Adrenal gland (tissue), 5 donors: ENCODE measurements at regions not wholly inside any gene's neighbourhood (a gene's known extent, or its start where the extent isn't known, plus 50 kb on each side); places are given as distances from the start of the nearest gene placed in this dataset.

Experiments used
- CTCF ChIP-seq, 6 experiments: fragments of 450-650 bp in 4 of 6; fragments of 200-600 bp in 2 of 6; sonication (generic) in 1 of 6; IDR thresholded peaks; 1 replicate in 5 of 6; 2 replicates in 1 of 6; pipeline versions ENCODE4 v1.5.1 to v1.8.0; 2016 to 2021; ENCODE audit warnings: antibody characterized with exemption in 6 of 6, mild to moderate bottlenecking in 2 of 6, moderate library complexity in 1 of 6
- POLR2A ChIP-seq, 2 donors: fragments of 450-650 bp; IDR thresholded peaks; one replicate each; pipeline ENCODE4 v1.6.1; 2017; ENCODE audit warnings: antibody characterized with exemption in 2 of 2, mild to moderate bottlenecking in 2 of 2, moderate library complexity in 1 of 2
- donor health status: DM: no; HTN: no; CAD: no.

- TF ChIP-seq CTCF (IDR thresholded peaks at IDR 0.05) = no peak
- no peak for TF ChIP-seq POLR2A (IDR thresholded peaks at IDR 0.05)
Observed at GRCh38 chr17:5830921-5831320, 239.3 kb upstream of the WSCD1 start.
